ENCODE measurements at regions not wholly inside any gene's neighbourhood (a gene's known extent, or its start where the extent isn't known, plus 50 kb on each side); places are given as distances from the start of the nearest gene placed in this dataset.
A peak's percentile ranks its signal among the peaks of the same experiment; 100 is the strongest.

DNA sequence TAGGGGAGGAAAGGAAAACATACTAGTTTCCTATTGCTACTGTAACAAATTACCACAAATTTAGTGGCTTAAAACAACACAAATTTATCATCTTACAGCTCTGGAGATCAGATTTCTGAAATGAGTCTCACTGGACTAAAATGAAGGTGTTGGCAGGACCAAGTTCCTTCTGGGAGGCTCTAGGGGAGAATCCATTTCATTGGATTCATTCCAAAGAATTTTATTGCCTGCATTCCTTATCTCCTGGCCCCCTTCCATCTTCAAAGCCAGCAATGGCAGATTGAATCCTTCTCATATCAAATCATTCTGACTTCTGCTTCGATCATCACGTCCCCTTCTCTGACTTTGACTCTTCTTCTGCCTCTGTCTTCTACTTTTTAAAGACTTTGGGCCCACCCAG is 250.9 kb downstream of the IRS1 start:
- Histone ChIP-seq H3K9me3 (peaks cover 5% of the 10 kb centered on the region; the same call in 1 of the 3 replicates), H3K27ac (no peak overlapping the region), H3K4me2 (0 out of 3 replicates have a peak overlapping the region, but pooled peaks have one; percentile 9), H3K4me3 (no peak overlapping the region), H3K4me1 (0 out of 3 replicates have a peak, but pooled peaks cover 3% of the 10 kb centered on the region)
- FAIRE-seq (no peak), DNase-seq (ENCODE audit: low read depth in 1 of 2, low spot score in 1 of 2) (no peak), ATAC-seq (no peak)
- TF ChIP-seq ESRRA (IDR thresholded peaks at IDR 0.05; ENCODE audit: borderline replicate concordance, low read length), result no peak
- no peak for TF ChIP-seq ZNF302 (CRISPR knock-in tag; IDR thresholded peaks at IDR 0.05)
- no peak for TF ChIP-seq FOXS1 (CRISPR knock-in tag; IDR thresholded peaks at IDR 0.05)
- TF ChIP-seq POLR2AphosphoS2 (conservative IDR thresholded peaks at IDR 0.05; ENCODE audit: low read length), result no peak
- TF ChIP-seq EHMT2 (IDR thresholded peaks at IDR 0.05; ENCODE audit: low read depth), result no peak
- no peak for TF ChIP-seq JUNB (IDR thresholded peaks at IDR 0.05)
- TF ChIP-seq, protein P1, sequence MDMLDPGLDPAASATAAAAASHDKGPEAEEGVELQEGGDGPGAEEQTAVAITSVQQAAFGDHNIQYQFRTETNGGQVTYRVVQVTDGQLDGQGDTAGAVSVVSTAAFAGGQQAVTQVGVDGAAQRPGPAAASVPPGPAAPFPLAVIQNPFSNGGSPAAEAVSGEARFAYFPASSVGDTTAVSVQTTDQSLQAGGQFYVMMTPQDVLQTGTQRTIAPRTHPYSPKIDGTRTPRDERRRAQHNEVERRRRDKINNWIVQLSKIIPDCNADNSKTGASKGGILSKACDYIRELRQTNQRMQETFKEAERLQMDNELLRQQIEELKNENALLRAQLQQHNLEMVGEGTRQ (IDR thresholded peaks at IDR 0.05), result no peak
- TF ChIP-seq CEBPB (IDR thresholded peaks at IDR 0.05), result no peak
- TF ChIP-seq, protein P2, sequence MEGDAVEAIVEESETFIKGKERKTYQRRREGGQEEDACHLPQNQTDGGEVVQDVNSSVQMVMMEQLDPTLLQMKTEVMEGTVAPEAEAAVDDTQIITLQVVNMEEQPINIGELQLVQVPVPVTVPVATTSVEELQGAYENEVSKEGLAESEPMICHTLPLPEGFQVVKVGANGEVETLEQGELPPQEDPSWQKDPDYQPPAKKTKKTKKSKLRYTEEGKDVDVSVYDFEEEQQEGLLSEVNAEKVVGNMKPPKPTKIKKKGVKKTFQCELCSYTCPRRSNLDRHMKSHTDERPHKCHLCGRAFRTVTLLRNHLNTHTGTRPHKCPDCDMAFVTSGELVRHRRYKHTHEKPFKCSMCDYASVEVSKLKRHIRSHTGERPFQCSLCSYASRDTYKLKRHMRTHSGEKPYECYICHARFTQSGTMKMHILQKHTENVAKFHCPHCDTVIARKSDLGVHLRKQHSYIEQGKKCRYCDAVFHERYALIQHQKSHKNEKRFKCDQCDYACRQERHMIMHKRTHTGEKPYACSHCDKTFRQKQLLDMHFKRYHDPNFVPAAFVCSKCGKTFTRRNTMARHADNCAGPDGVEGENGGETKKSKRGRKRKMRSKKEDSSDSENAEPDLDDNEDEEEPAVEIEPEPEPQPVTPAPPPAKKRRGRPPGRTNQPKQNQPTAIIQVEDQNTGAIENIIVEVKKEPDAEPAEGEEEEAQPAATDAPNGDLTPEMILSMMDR (IDR thresholded peaks at IDR 0.05), result no peak
- TF ChIP-seq FOSB (CRISPR knock-in tag; IDR thresholded peaks at IDR 0.05), result no peak
- no peak for TF ChIP-seq MAFK (IDR thresholded peaks at IDR 0.05; ENCODE audit: partially characterized antibody)
- TF ChIP-seq, protein P3, sequence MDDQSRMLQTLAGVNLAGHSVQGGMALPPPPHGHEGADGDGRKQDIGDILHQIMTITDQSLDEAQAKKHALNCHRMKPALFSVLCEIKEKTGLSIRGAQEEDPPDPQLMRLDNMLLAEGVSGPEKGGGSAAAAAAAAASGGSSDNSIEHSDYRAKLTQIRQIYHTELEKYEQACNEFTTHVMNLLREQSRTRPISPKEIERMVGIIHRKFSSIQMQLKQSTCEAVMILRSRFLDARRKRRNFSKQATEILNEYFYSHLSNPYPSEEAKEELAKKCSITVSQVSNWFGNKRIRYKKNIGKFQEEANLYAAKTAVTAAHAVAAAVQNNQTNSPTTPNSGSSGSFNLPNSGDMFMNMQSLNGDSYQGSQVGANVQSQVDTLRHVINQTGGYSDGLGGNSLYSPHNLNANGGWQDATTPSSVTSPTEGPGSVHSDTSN (IDR thresholded peaks at IDR 0.05), result no peak
- TF ChIP-seq POLR2A (IDR thresholded peaks at IDR 0.05; ENCODE audit: low read length), result no peak
- no peak for TF ChIP-seq EHF (CRISPR knock-in tag; IDR thresholded peaks at IDR 0.05)
- TF ChIP-seq HEYL (CRISPR knock-in tag; IDR thresholded peaks at IDR 0.05), result no peak
- TF ChIP-seq EP300 (IDR thresholded peaks at IDR 0.05), result no peak
- no peak for TF ChIP-seq CBX2 (IDR thresholded peaks at IDR 0.05; ENCODE audit: borderline replicate concordance, low read depth)
- no peak for TF ChIP-seq SMC3 (IDR thresholded peaks at IDR 0.05)
- TF ChIP-seq SREBF2 (IDR thresholded peaks at IDR 0.05), result no peak
- no peak for TF ChIP-seq ZC3H11A (IDR thresholded peaks at IDR 0.05)
- 74% methylated on average over 2 of the region's 2 CpGs for WGBS (ENCODE audit: missing lambda C conversion rate)
- POLR2A ChIA-PET, result no interaction called here
- CTCF ChIA-PET, result no interaction called here

DNA sequence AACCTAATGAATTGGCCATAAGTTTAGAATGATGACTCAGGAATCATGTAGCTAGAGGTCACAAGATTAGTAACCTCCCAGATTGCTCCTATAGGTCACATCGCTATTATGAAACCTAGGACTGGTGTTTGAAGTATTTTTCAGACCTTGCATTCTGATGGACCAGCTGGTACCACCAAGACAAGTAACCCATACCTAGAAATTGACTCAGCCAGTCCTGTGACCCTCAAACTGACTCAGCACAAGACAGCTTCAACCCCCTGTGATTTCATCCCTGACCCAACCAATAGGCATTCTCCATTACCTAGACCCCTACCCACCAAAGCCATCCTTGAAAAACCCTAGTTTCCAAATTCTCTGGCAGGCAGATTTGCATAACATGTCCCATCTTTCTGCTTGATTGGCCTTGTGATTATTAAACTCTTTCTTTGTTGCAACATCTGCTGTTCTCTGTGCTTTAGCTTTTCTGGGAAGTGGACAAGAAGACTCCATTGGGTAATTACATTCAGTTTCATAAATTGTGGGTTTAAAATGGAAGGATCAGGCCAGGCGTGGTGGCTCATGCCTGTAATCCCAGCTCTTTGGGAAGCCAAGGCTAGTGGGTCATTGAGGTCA is 254.9 kb downstream of the IRS1 start:
- FAIRE-seq (no peak), DNase-seq (ENCODE audit: low read depth in 1 of 2, low spot score in 1 of 2) (no peak), ATAC-seq (no peak; a peak in 1 of 6 replicates)
- H3K4me2 ChIP-seq, result no peak overlapping the region
- ChIA-PET POLR2A (no interaction called here), CTCF (no interaction called here)
- H3K4me1 ChIP-seq, result 0 out of 3 replicates have a peak, but pooled peaks cover 3% of the 10 kb centered on the region
- no peak overlapping the region for H3K27ac ChIP-seq
- WGBS (ENCODE audit: missing lambda C conversion rate), result 71% methylated on average over 2 of the region's 2 CpGs
- H3K9me3 ChIP-seq, result peaks cover 5% of the 10 kb centered on the region; the same call in 1 of the 3 replicates
- no peak for TF ChIP-seq PHF8 (IDR thresholded peaks at IDR 0.05; ENCODE audit: borderline replicate concordance, low read depth)
- TF ChIP-seq NR3C1 (IDR thresholded peaks at IDR 0.05), result no peak
- TF ChIP-seq POLR2AphosphoS2 (conservative IDR thresholded peaks at IDR 0.05; ENCODE audit: low read length), result no peak
- no peak for TF ChIP-seq CHD4 (IDR thresholded peaks at IDR 0.05; ENCODE audit: borderline replicate concordance)
- TF ChIP-seq, protein P1 (IDR thresholded peaks at IDR 0.05), result no peak
- TF ChIP-seq, protein P4, sequence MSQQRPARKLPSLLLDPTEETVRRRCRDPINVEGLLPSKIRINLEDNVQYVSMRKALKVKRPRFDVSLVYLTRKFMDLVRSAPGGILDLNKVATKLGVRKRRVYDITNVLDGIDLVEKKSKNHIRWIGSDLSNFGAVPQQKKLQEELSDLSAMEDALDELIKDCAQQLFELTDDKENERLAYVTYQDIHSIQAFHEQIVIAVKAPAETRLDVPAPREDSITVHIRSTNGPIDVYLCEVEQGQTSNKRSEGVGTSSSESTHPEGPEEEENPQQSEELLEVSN (IDR thresholded peaks at IDR 0.05; ENCODE audit: borderline replicate concordance, low read depth), result no peak
- TF ChIP-seq KDM1A (IDR thresholded peaks at IDR 0.05; ENCODE audit: low read depth), result no peak
- no peak for TF ChIP-seq FOSB (CRISPR knock-in tag; IDR thresholded peaks at IDR 0.05)
- no peak for TF ChIP-seq ZNF302 (CRISPR knock-in tag; IDR thresholded peaks at IDR 0.05)
- no peak for TF ChIP-seq POLR2A (IDR thresholded peaks at IDR 0.05; ENCODE audit: low read length)
- no peak for TF ChIP-seq BHLHE40 (IDR thresholded peaks at IDR 0.05; ENCODE audit: low read depth, low read length)
- TF ChIP-seq EHF (CRISPR knock-in tag; IDR thresholded peaks at IDR 0.05), result no peak
- TF ChIP-seq HOXB13 (CRISPR knock-in tag; IDR thresholded peaks at IDR 0.05; ENCODE audit: low read depth), result no peak
- TF ChIP-seq RNF2 (IDR thresholded peaks at IDR 0.05; ENCODE audit: borderline replicate concordance, low read depth), result no peak
- no peak overlapping the region for H3K4me3 ChIP-seq

Data from A549 (cell line).